WTC11 (cell line): ENCODE measurements at regions not wholly inside any gene's neighbourhood (a gene's known extent, or its start where the extent isn't known, plus 50 kb on each side); places are given as distances from the start of the nearest gene placed in this dataset.

Source experiments
- ATAC-seq: fragments of 200-7000 bp; cut with Tn5 transposase; 2 replicates; pipeline ENCODE4 v1.10.0; 2021; ENCODE audit warnings: mild to moderate bottlenecking, moderate library complexity
- CTCF ChIA-PET: fragments of 300-600 bp; sonication (Branson Sonifier 250); formaldehyde crosslinking; loops from one replicate; lab custom pipeline; 2021; ENCODE audit warnings: antibody characterized with exemption; lab: Charles Lee
- POLR2A ChIA-PET: fragments of 350-600 bp; sonication (Branson Sonifier 250); formaldehyde crosslinking; loops from one replicate; lab custom pipeline; 2021; ENCODE audit warnings: antibody characterized with exemption; lab: Charles Lee
- DNase-seq: peaks from one replicate; pipeline ENCODE4 v3.0.0; 2021; ENCODE audit warnings: low spot score
- H3K27ac Mint-ChIP-seq: 2 replicates; pipeline ENCODE4 v1.8.0; 2021; ENCODE audit warnings: mixed read lengths
- H3K27me3 Mint-ChIP-seq: 2 replicates; pipeline ENCODE4 v1.8.0; 2021; ENCODE audit warnings: low read depth, mild to moderate bottlenecking, moderate library complexity, mixed read lengths
- H3K36me3 Mint-ChIP-seq: 2 replicates; pipeline ENCODE4 v1.8.0; 2021; ENCODE audit warnings: mixed read lengths
- H3K4me1 Mint-ChIP-seq: 2 replicates; pipeline ENCODE4 v1.8.0; 2022; ENCODE audit warnings: mixed read lengths
- H3K4me3 Mint-ChIP-seq: 2 replicates; pipeline ENCODE4 v1.8.0; 2021; ENCODE audit warnings: mild to moderate bottlenecking, moderate library complexity, mixed read lengths
- H3K9me3 Mint-ChIP-seq: 2 replicates; pipeline ENCODE4 v1.8.0; 2021; ENCODE audit warnings: mixed read lengths
- ARID4B ChIP-seq: sonication (generic); formaldehyde crosslinking; IDR thresholded peaks from 2 replicates; pipeline ENCODE4 v1.8.0; 2023; ENCODE audit warnings: missing genetic modification reagents, mild to moderate bottlenecking, borderline replicate concordance
- ATF6 ChIP-seq: sonication (generic); formaldehyde crosslinking; IDR thresholded peaks from 2 replicates; pipeline ENCODE4 v1.8.1; 2023; ENCODE audit warnings: mild to moderate bottlenecking, missing genetic modification reagents
- CDX4 ChIP-seq: fragments of 250-450 bp; sonication (Bioruptor Pico); IDR thresholded peaks from 2 replicates; pipeline ENCODE4 v1.9.0; 2021; ENCODE audit warnings: moderate library complexity, mild to moderate bottlenecking, inconsistent platforms, borderline replicate concordance
- CTCF ChIP-seq: fragments of 200-600 bp; IDR thresholded peaks from 2 replicates; pipeline ENCODE4 v1.8.0; 2022; ENCODE audit warnings: antibody characterized with exemption
- FOXP4 ChIP-seq: sonication (generic); formaldehyde crosslinking; IDR thresholded peaks from 2 replicates; pipeline ENCODE4 v1.8.0; 2022; ENCODE audit warnings: mild to moderate bottlenecking, missing genetic modification reagents
- IRF1 ChIP-seq: sonication (generic); formaldehyde crosslinking; IDR thresholded peaks from 2 replicates; pipeline ENCODE4 v1.8.0; 2023; ENCODE audit warnings: missing genetic modification reagents
- JUN ChIP-seq: sonication (generic); formaldehyde crosslinking; IDR thresholded peaks from 2 replicates; pipeline ENCODE4 v1.8.0; 2023; ENCODE audit warnings: mild to moderate bottlenecking, missing genetic modification reagents
- OVOL2 ChIP-seq: fragments of 250-450 bp; sonication (Bioruptor Pico); IDR thresholded peaks from 2 replicates; pipeline ENCODE4 v1.9.0; 2021; ENCODE audit warnings: mild to moderate bottlenecking, borderline replicate concordance
- PRRX2 ChIP-seq: fragments of 250-450 bp; sonication (Bioruptor Pico); IDR thresholded peaks from 2 replicates; pipeline ENCODE4 v1.8.0; 2021; ENCODE audit warnings: mild to moderate bottlenecking
- RELA ChIP-seq: sonication (generic); formaldehyde crosslinking; IDR thresholded peaks from 2 replicates; pipeline ENCODE4 v1.8.1; 2022; ENCODE audit warnings: missing genetic modification reagents, mild to moderate bottlenecking, borderline replicate concordance
- SOX15 ChIP-seq: fragments of 250-450 bp; sonication (Bioruptor Pico); IDR thresholded peaks from 2 replicates; pipeline ENCODE4 v1.9.0; 2021; ENCODE audit warnings: mild to moderate bottlenecking
- TCF7 ChIP-seq: sonication (generic); formaldehyde crosslinking; IDR thresholded peaks from 2 replicates; pipeline ENCODE4 v1.8.0; 2022; ENCODE audit warnings: mild to moderate bottlenecking, low read depth, missing genetic modification reagents, moderate library complexity
- TEAD1 ChIP-seq: sonication (generic); formaldehyde crosslinking; IDR thresholded peaks from 2 replicates; pipeline ENCODE4 v1.8.0; 2022; ENCODE audit warnings: mild to moderate bottlenecking, missing genetic modification reagents
- ZNF232 ChIP-seq: sonication (generic); formaldehyde crosslinking; IDR thresholded peaks from 2 replicates; pipeline ENCODE4 v1.8.0; 2022; ENCODE audit warnings: mild to moderate bottlenecking, missing genetic modification reagents
- ZNF263 ChIP-seq: sonication (generic); formaldehyde crosslinking; IDR thresholded peaks from 2 replicates; pipeline ENCODE4 v1.8.1; 2022; ENCODE audit warnings: low read depth, mild to moderate bottlenecking, moderate library complexity, missing genetic modification reagents
- ZNF317 ChIP-seq: sonication (generic); formaldehyde crosslinking; IDR thresholded peaks from 2 replicates; pipeline ENCODE4 v1.8.1; 2023; ENCODE audit warnings: low read depth, mild to moderate bottlenecking, moderate library complexity, missing genetic modification reagents, borderline replicate concordance
- ZNF425 ChIP-seq: fragments of 250-450 bp; sonication (Bioruptor Pico); conservative IDR thresholded peaks from 2 replicates; pipeline ENCODE4 v1.9.0; 2021; ENCODE audit warnings: mild to moderate bottlenecking
- ZNF532 ChIP-seq: fragments of 250-450 bp; sonication (Bioruptor Pico); IDR thresholded peaks from 2 replicates; pipeline ENCODE4 v1.9.0; 2021; ENCODE audit warnings: mild to moderate bottlenecking, borderline replicate concordance

- POLR2A ChIA-PET: no interaction called here
- H3K27me3 Mint-ChIP-seq: no peaks in the 10 kb centered on the region; the same call in 1 of the 2 replicates
- no peak for DNase-seq
- no peak for TF ChIP-seq PRRX2 (CRISPR knock-in tag)
- no peak for TF ChIP-seq TCF7 (CRISPR knock-in tag)
- TF ChIP-seq ZNF232: no peak
- no peak for TF ChIP-seq IRF1 (CRISPR knock-in tag)
- TF ChIP-seq OVOL2 (CRISPR knock-in tag): no peak
- no peak for TF ChIP-seq ZNF263
- TF ChIP-seq SOX15 (CRISPR knock-in tag): no peak
- TF ChIP-seq RELA (CRISPR knock-in tag): no peak
- TF ChIP-seq FOXP4 (CRISPR knock-in tag): no peak
- TF ChIP-seq TEAD1 (CRISPR knock-in tag): no peak
- TF ChIP-seq ZNF317 (CRISPR knock-in tag): no peak
- TF ChIP-seq JUN (CRISPR knock-in tag): no peak
- no peak for TF ChIP-seq CTCF
- no peak for TF ChIP-seq ATF6 (CRISPR knock-in tag)
- TF ChIP-seq CDX4 (CRISPR knock-in tag): no peak
- no peak for TF ChIP-seq ZNF532
- no peak for TF ChIP-seq ZNF425
- no peak for TF ChIP-seq ARID4B
These were observed 54.3 kb upstream of the CIT start for GRCh38 chr12:119931402-119931801.

More at GRCh38 chr12:119931402-119931801, 54.3 kb upstream of the CIT start:
- ATAC-seq: no peak
- H3K9me3 Mint-ChIP-seq: no peaks in the 10 kb centered on the region
- CTCF ChIA-PET: interaction anchor here (0.7 to 1.6 kb wide), 2 partner anchors 251 to 289 kb away, joined by 3 to 5 read pairs; no protein-coding TSS in a partner anchor
- H3K4me1 Mint-ChIP-seq: no peaks in the 10 kb centered on the region
- no peak overlapping the region for H3K27ac Mint-ChIP-seq
- H3K36me3 Mint-ChIP-seq: no peaks in the 10 kb centered on the region
- no peak overlapping the region for H3K4me3 Mint-ChIP-seq
